NOMO-1 (cell line): ENCODE measurements at regions not wholly inside any gene's neighbourhood (a gene's known extent, or its start where the extent isn't known, plus 50 kb on each side); places are given as distances from the start of the nearest gene placed in this dataset.

ENCODE experiments used
- DNase-seq, 2 experiments: peaks; one replicate each; lab custom pipeline; 2025; ENCODE audit not compliant: unreplicated experiment in 2 of 2; lab: John Stamatoyannopoulos, UW

DNA sequence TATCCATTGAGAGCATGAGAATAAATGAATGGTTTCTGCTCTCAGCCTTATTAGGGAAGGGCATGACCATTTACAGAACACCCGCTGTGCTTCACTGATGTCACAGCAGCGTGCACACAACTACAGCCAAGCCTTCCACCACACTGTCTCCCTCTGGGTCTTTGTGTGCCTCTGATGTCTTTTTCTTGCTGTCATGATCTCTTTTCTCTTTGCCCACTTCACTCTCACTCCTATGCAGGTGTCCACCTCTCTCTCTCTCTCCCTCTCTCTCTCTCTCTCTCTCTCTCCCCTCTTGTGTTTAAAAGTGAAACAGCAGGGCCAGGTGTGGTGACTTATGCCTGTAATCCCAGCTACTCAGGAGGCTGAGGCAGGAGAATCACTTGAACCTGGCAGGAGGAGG is 232.5 kb upstream of the JUN start:
- DNase-seq = no peak

DNA sequence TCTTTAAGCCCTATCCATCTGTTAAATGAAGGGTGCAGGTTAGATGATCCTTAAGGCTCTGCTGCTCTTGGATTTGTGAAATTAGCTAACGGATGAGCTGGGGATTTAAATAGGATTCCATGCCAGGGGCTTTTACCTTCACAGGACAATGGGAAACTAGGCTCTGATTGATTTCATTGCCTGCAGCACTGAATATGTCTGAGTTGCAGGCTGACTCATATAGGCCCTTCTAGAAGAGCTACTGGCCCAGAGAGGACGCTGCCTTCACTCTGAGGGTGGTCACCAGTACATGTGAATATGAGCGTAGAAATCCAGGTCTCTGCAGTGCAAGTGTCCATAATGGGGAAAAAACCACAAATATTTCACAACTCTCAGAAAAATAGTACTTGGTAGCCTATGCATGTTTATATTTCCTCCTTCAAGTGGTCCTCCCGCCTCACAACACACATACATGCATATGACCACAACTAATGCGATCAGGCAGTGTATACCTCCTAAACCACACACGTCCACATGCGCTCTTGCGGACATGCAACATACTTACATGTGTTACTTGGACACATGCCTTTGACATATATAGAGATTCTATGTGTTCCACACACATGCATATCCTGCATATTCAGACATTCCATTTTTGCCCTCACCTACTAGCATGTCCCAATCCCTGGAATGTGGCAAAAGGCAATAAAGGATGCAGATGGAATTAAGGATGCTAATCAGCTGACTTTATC is 233.8 kb upstream of the JUN start:
- peak; percentile 9 to 32 for DNase-seq

DNA sequence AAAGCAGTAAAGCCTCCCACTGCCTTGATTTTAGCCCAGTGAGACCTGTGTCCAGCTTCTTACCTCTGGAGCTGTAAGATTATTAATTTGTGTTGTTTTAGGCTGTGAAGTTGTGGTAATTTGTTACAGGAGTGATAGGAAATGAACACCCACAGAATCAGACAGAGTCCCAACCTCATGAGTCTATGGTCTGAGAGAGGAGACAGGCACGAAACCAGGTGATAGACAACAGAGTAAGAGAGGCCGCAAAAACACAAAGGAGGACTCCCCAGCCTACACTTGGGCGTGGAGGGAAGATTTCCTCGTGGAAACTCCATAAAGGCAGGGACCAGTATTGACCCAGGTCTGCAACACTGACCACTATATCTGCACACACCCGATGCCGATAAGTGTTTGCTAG is 234.6 kb upstream of the JUN start:
- no peak for DNase-seq

DNA sequence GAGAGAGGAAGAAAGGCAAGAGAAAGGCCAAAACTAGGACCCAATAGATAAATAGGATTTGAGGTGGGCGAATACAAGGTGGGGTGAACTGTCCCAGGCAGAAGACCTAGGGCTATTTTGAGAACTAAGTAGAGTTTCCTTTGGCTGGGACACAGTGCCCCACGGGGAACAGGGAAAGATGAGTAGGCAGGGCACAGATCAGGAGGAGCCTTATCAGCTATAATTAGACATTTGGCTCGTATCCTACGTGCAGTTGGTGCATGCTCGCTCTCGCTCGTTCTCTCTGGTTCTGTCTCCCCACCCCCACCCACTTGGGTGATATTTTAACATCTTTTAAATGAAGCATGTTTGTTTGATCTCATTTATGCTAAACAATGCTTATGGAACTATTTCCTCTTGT is 235.0 kb upstream of the JUN start:
- DNase-seq = no peak

DNA sequence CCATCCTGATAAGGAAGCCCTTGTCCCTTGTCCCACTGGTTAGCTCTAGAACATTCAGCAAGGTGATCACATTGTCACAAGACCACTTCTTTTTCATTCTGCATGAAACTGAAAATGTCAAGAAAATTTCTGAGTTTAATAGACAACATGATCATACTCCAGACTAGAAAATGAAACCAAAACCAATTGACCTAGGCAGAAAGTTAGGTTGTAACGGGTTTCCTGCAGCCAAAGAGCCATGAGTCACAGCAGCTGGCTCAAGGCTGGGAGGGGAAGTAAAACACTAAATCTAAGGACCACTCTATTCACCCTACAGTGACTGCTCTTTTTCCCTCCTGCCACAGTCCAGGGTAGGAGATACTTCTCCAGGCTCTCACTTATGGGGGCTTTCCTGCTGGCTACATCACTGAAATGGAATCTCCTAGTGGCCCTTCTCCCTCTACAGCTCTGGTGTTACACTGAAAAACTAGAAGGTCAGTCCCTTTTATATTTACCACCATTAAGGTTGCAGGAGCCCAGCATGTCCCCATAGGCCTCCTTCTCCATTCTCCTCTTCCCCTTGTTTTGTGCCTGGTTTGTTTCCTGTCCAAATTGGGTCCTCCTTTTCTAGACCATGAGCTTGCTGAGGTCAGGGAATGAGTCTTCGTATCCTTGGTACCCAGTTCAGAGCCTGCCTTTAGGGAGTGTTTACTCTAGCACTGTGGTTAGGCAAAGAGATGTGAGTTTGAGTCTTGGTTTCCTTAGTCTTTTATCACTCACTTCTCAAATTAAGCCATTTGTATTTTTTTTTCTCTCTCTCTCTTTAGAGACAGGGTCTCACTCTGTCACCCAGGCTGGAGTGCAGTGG is 236.5 kb upstream of the JUN start:
- DNase-seq = peak; percentile 80 to 93

DNA sequence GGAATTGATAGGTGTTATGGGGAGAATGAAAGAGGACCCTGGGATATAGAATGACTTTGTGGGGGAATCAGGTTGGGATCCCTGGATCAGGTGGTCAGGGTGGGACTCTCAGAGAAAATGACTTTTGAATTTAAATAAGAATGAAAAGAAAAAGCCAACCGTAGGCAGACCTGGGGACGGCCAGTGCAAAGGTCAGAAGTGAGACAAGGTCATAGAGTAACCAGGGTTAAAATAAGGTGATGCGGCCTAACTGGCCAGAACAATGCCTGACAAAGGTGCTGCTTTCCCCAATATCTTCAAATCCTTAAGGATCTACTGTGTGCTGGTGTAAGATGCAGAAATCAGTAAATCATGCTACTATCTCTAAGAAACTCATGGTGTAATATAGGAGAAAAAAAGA is 238.4 kb upstream of the JUN start:
- no peak for DNase-seq

DNA sequence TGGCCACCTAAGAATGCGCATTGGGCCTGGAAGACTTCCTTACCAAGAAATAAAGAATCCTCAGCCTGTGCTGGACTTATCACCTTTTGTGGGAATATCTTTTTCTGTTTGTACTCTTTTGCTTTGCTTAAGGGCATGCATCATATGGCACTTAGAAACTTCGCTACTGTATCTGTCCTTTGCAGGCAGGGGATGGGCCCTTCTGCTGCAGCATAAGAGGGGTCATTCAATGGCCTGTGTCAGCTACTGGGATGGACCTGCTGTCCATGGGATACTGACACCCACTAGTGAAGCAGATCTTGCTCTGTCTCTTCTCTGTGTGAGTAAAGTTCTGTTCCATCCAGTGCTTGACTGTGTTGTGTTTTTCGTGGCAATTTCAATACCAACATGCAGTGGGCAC is 239.0 kb upstream of the JUN start:
- DNase-seq = no peak

DNA sequence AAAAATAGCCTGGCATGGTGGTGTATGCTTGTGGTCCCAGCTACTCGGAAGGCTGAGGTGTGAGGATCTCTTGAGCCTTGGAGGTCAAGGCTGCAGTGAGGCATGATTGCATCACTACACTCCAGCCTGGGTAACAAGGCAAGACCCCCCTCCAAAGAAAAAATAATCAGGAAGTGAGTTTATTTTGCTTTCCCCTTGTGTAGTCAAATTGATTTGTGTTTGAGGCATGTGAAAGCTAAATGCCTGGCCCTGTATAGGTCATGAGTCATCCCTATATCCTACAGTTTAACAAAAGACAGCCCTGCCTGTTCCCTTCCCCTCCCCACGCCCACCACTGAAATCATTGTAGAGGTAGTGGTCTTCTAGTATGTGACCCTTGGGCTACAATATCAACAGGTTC is 241.4 kb upstream of the JUN start:
- DNase-seq = no peak

DNA sequence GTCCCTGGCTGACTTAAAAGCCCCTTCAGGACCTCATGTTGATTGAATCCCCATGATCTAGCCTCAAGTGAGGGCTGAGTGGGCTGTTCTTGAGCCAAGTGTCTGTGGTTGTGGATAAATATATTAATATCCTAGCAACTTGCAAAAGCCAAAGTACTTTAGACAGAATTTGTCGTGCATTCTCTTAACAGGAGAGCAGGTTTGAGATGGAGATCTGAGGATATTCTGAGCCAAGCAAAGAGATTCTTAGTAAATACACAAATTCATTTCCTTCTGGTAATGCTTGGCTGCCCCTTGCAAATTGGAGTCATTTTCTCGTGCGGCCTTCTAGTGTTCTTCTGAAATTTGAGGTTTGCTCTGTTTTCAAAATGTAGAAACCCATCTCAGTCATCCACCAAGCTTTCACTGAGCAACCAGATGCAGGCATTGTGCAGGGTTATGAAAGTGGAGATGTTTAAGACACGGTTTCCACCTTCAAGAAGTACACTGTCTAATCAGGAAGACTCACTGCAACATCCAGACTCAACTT is 242.1 kb upstream of the JUN start:
- DNase-seq = no peak

DNA sequence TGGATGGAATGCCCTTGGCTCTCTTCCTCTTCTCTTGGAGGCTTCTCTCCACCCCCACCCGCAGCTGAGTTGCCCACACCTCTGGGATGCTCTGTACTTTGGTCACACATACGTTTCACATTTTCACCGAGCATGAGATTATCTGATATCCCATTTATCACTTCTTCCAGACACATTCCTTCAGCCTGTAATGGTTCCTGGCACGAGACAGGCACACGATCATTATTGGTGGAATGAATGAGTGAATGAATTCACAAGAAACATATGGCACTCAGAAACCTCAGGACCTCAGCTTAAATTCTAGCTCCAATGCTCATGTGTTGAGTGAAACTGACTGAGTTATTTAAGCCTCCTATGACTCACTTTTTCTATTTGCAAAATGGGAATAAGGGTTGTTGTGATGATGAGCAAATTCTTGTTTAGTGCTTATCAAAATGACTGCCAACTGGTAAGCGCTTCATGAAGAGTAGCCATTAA is 242.7 kb upstream of the JUN start:
- no peak for DNase-seq

DNA sequence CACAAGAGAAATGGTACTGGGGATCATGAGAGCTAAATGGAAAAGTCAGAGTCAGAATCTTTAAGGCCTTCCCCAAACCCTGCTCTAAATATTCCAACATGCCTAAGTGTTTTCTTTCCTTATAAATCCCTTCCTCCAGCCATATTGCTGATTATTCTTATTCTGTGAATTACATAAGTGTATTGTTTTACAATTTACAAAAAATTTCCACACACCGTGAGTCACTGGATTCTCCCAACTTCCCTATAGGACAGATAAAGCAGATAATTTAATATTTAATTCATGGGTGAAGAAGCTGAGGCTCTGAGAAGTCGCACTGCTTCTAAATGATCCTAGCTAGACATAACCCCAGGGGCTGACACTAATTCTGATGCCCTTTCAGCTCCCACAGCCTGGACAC is 243.3 kb upstream of the JUN start:
- DNase-seq = no peak

DNA sequence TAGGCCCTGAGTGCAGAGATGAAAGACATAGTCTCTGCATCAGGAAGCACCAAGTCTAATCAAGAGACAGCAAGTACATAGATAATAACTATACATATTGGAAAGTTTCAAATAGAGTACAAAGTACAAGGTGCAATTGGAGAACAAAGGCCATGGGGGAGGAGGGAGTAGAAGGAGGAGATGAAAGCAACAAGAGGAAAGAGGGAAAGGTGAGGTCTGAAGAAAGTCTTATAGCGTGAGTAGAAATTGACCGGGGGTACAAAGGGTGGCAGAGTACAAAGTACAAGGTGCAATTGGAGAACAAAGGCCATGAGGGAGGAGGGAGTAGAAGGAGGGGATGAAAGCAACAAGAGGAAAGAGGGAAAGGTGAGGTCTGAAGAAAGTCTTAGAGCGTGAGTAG is 244.2 kb upstream of the JUN start:
- no peak for DNase-seq

DNA sequence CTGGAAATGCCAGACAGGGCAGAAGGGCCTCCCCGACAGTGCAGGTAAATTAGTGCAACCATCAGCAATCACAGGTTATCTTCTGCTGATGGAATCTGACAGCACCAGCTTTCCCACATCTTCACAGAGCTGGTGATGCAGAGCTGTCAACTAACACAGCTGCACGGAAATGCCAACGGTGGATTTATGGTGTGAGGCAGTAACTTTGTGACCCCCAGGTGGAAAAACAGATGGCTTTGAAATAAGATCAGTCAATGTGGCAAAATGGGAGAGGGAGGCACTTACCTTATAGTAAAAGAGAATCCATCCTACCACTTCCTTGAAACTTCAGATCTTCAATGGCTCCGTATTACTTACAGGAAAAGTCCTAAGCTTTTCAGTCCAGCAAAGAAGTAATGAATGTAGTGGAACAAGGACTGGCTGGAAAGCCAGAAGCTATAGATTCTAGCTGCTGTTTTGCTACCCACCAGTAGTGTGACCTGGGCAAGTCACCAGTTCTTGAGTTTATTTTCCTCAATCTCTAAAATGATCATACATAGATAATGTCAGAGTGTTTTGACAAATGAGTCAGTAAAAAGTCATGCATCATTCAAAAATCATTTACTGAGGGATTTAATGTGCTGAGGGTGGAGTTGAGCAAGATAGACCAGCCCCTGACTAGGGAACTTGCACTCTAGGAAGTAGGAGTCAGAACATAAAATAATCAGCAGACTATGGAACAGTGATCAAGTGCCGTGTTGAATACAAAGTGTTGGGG is 245.7 kb upstream of the JUN start:
- no peak for DNase-seq

DNA sequence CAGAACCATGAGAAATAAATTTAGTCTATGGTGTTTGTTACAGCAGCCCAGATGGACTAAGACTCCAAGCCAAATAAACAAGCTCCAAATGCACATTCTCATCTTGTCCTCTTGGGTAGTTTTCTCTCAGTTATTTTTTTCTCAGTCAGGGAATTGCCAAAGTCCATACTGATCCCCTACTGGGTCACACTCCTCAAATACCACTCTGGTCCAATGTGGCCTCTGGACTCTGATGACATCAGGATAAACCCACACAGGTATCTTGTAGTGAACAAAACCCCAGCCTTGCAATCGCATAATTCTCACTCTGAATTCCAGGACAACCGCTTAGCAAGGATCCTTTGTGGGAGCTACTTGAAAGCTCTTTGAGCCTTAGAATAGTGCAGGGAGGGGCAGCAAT is 248.4 kb upstream of the JUN start:
- DNase-seq = no peak

DNA sequence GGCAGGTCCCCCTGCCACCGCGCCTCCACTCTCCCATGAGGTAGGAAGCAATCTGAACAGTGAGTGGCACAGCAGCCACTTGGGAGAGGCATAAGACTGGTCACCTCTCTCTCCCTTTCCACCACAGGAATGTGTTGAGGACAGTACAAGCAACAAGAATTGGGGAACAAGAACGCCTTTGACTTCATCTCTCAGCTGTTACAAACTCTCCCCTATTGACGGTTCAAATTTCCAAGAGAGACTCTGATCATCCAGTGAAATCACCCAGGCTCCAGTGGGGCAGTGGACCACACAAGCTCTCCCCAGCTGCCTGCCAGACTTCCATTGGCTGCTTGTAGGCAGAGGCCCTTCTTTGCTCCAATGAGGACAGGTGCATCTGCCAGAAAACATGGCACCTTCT is 249.9 kb upstream of the JUN start:
- DNase-seq = no peak

DNA sequence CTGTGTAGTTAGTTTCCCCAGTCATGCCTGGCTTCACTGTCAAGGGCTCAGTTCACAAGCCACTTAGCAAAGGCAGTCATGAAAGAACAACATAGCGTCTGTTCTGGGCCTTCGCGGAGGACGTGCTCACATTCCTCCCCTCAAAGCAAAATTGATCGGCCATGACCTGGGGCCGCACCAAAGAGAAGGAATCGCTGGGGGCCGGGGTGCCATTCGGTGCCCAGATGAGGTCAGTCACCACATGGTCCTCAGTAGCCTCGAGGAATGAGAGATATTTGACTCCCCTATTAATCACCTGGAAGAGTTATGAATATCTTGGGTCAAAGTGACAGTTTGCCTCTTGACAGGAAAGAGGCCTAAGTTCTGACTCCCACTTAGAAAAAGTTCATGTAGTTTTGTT is 251.1 kb upstream of the JUN start:
- DNase-seq = no peak

DNA sequence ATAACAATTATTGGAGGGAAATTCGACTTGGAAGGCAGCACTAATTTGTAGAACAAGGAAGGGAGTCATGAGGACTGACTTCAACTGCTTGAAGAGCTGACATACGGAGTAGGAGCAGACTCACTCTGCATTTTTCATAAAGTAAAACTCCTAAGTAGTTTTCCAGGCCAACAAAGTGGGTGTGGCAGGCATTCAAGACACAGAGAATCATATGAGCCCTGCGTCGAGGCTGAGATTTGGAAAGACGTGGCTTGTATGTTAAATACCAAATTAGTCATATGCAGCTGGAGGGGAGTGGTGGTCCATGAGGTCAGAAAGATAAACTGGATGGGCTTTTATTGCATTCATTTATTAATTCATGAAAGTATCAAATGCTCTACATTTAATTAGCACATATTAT is 255.7 kb upstream of the JUN start:
- DNase-seq = no peak

DNA sequence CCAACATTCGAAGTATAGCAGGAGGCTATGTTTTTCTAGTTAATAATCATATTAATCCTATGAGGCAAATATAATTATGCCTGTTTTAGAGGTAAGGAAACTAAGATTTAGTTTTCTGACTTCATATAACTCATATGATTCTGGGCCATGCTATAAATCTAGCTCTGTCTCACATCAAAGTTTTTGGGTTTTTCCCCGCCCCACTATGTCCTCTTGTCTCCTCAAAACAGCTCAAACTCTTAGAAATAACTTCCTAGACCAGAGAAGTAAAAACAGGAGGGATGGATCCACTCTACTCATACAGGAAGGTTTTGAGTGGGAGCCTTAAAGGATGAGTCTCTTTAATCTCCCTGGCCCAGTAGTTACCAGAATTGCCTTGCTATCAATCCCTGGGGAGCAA is 256.4 kb upstream of the FGGY start:
- no peak for DNase-seq

DNA sequence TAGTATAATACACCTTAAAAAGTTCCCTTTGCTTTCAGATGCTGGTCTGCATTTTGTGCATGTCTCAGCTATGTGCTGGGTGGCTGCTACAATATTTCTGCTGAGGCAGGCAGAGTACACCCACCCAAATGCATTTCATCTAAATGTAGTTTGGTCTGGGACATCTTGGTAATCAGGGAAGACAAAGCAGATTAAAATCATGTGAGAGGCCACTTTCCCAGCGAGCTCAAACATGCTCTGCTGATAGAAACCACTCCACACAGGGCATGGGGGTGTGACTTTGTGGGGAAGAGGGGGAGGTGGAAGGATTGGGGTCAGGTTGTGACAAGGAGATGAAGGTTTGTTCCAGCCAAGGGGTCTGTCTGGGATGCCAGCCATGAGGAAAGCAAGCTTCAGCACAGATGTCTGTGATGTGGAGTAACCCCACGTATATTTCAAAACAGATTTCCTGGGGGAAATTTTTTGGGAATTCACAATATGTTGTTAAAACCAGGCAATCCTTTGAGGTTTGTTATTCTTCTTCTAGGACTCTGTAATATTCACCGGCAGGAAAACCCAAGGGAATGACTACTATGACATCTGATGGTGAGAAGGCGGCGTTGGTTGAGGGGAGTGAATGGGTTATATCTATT is 255.1 kb upstream of the FGGY start:
- DNase-seq = no peak

DNA sequence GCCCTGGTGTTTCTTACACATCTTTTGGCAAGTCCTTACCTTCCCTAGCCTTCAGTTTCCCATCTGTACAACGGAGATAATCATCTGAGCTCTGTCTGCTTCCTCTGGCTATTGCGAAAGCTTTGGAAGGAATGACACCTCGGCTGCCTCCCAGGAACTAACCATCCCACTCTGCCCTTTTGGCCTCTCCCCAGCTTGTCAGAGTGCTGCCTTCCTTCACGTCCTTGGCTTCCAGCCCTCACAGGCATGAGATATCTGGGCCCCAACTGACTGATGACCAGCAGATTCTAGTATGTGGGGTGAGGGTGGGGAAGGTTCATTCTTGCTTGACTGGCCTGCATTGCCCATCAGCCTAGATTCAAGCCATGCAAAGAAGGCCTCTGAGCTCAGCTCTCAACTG is 253.1 kb upstream of the FGGY start:
- DNase-seq = no peak
